ENCODE measurements at regions not wholly inside any gene's neighbourhood (a gene's known extent, or its start where the extent isn't known, plus 50 kb on each side); places are given as distances from the start of the nearest gene placed in this dataset.
A peak's percentile ranks its signal among the peaks of the same experiment; 100 is the strongest.

GRCh38 chr2:237016121-237016915 lies 69.4 kb upstream of the COPS8 start:
- DNase-seq = no peak

- no peak for DNase-seq
These were observed 65.6 kb upstream of the COPS8 start for GRCh38 chr2:237020090-237020489.

- peak; percentile 13 for DNase-seq
These were observed 63.2 kb upstream of the COPS8 start for GRCh38 chr2:237022533-237022932.

GRCh38 chr2:237024255-237024654 lies 61.4 kb upstream of the COPS8 start:
- no peak for DNase-seq

- no peak for DNase-seq
These were observed 60.4 kb upstream of the COPS8 start for GRCh38 chr2:237025090-237025865.

- peak; percentile 71 for DNase-seq
These were observed 58.5 kb upstream of the COPS8 start for GRCh38 chr2:237026981-237027711.

- DNase-seq = no peak
These were observed 58.0 kb upstream of the COPS8 start for GRCh38 chr2:237027712-237028029.

GRCh38 chr2:237030382-237030781 lies 55.3 kb upstream of the COPS8 start:
- no peak for DNase-seq

GRCh38 chr2:237033536-237034060 lies 52.1 kb upstream of the COPS8 start:
- DNase-seq = no peak

- DNase-seq = no peak
These were observed 49.8 kb upstream of the COPS8 start for GRCh38 chr2:237035781-237036475.

Data from NCI-H345 (cell line).